HG02970 (cell line): ENCODE measurements at regions not wholly inside any gene's neighbourhood (a gene's known extent, or its start where the extent isn't known, plus 50 kb on each side); places are given as distances from the start of the nearest gene placed in this dataset.
"Not testable (repeated sequence)": the region's sequence is repeated elsewhere in the genome, so short reads cannot be mapped to it uniquely, and the experiment has no call there.

Experiments
- ATAC-seq: cut with Tn5 transposase; IDR thresholded peaks from one replicate; pipeline ENCODE4 v1.9.1; 2021; ENCODE audit warnings: mild to moderate bottlenecking, moderate library complexity, moderate number of reproducible peaks; ENCODE audit not compliant: unreplicated experiment, low FRiP score

- no peak for ATAC-seq
Observed at GRCh38 chr11:79506734-79507344, 66.0 kb upstream of the TENM4 start.

- no peak for ATAC-seq
Observed at GRCh38 chr11:79506124-79506523, 65.3 kb upstream of the TENM4 start.

GRCh38 chr11:79503028-79503427 is 62.2 kb upstream of the TENM4 start:
- ATAC-seq = no peak

- ATAC-seq = no peak
Observed at GRCh38 chr11:79501707-79502106, 60.9 kb upstream of the TENM4 start.

GRCh38 chr11:79499929-79500328 is 59.1 kb upstream of the TENM4 start:
- not testable (repeated sequence) for ATAC-seq

GRCh38 chr11:79498667-79499066 is 57.8 kb upstream of the TENM4 start:
- no peak for ATAC-seq

GRCh38 chr11:79493555-79494171 is 52.8 kb upstream of the TENM4 start:
- ATAC-seq = peak; percentile 62

GRCh38 chr11:79492008-79492407 is 51.2 kb upstream of the TENM4 start:
- no peak for ATAC-seq
